ENCODE measurements at regions not wholly inside any gene's neighbourhood (a gene's known extent, or its start where the extent isn't known, plus 50 kb on each side); places are given as distances from the start of the nearest gene placed in this dataset.

DNA sequence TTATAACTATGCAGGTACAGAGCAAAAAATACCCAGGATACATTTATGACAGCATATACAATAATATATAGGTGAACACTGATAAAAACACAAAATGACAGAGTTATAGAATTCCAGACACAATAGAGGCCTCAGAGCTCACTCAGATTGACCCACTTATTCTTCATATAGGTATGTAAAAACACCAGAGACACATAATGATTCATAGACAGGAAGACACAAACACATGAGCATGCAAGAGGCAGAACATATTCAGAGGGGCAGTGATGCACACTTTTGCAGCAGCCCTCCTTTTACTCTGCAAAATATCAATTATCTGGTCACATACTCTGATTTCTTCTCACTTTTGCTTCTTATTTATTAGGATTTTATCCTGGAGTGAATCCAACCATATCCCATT, 633.3 kb upstream of the ACVR2A start:
- Histone ChIP-seq H2BK20ac (ENCODE audit: low read depth, low read length, poor library complexity, severe bottlenecking) (no peak overlapping the region), H3K14ac (ENCODE audit: insufficient read depth, low read length) (no peak overlapping the region), H4K20me1 (ENCODE audit: control insufficient read depth, insufficient read depth, insufficient read length) (no peaks in the 10 kb centered on the region), H3K4me2 (ENCODE audit: insufficient read depth, insufficient read length, low read length) (no peak overlapping the region), H3K79me1 (ENCODE audit: insufficient read depth, low read depth, low read length, poor library complexity, severe bottlenecking) (no peaks in the 10 kb centered on the region), H2BK5ac (ENCODE audit: insufficient read length, low read length) (no peak overlapping the region), H2BK120ac (ENCODE audit: low read depth, low read length, poor library complexity, severe bottlenecking) (no peak overlapping the region), H2AFZ (ENCODE audit: low read length) (no peak overlapping the region), H3K4ac (ENCODE audit: low read depth, low read length) (no peak overlapping the region), H4K91ac (ENCODE audit: insufficient read length, low read depth, low read length) (no peak overlapping the region), H3K27me3 (ENCODE audit: insufficient read depth, low read length) (no peaks in the 10 kb centered on the region), H3K18ac (ENCODE audit: insufficient read length, low read depth, low read length) (no peak overlapping the region), H3K27ac (ENCODE audit: insufficient read length, low read depth, low read length) (no peak overlapping the region), H4K8ac (replicated peaks; ENCODE audit: insufficient read length, low read depth, low read length) (no peak overlapping the region), H3K9me3 (ENCODE audit: control insufficient read depth, low read depth, low read length) (no peaks in the 10 kb centered on the region), H3K79me2 (ENCODE audit: insufficient read depth, low read length) (no peaks in the 10 kb centered on the region), H2BK12ac (ENCODE audit: insufficient read length, low read depth, low read length) (no peak overlapping the region), H2BK15ac (ENCODE audit: low read depth, low read length) (no peak overlapping the region), H3T11ph (ENCODE audit: low read length) (no peak overlapping the region), H3K4me1 (ENCODE audit: insufficient read depth, low read length) (no peaks in the 10 kb centered on the region), H3K23me2 (ENCODE audit: insufficient read length, low read depth, low read length, poor library complexity, severe bottlenecking) (no peaks in the 10 kb centered on the region), H2AK5ac (ENCODE audit: insufficient read length, low read length) (no peak overlapping the region), H4K5ac (ENCODE audit: insufficient read length, low read depth, low read length) (no peak overlapping the region), H3K9ac (ENCODE audit: extremely low read depth, insufficient read length, low read length) (no peak overlapping the region), H3K56ac (ENCODE audit: insufficient read length, low read depth, low read length) (no peak overlapping the region), H3K23ac (ENCODE audit: insufficient read length, low read depth, low read length) (no peak overlapping the region)
- TF ChIP-seq, protein P1, sequence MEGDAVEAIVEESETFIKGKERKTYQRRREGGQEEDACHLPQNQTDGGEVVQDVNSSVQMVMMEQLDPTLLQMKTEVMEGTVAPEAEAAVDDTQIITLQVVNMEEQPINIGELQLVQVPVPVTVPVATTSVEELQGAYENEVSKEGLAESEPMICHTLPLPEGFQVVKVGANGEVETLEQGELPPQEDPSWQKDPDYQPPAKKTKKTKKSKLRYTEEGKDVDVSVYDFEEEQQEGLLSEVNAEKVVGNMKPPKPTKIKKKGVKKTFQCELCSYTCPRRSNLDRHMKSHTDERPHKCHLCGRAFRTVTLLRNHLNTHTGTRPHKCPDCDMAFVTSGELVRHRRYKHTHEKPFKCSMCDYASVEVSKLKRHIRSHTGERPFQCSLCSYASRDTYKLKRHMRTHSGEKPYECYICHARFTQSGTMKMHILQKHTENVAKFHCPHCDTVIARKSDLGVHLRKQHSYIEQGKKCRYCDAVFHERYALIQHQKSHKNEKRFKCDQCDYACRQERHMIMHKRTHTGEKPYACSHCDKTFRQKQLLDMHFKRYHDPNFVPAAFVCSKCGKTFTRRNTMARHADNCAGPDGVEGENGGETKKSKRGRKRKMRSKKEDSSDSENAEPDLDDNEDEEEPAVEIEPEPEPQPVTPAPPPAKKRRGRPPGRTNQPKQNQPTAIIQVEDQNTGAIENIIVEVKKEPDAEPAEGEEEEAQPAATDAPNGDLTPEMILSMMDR (conservative IDR thresholded peaks at IDR 0.05), result no peak
- no peak for DNase-seq
- peaks cover 1% of the 10 kb centered on the region; the same call in 1 of the 2 replicates for H3K27me3 Mint-ChIP-seq (ENCODE audit: low read depth)
- H3K4me1 Mint-ChIP-seq, result peaks cover 12 to 16% of the 10 kb centered on the region in 2 experiments
- no peak overlapping the region for H3K4me3 Mint-ChIP-seq
- peaks cover 0 to 6% (median 2%) of the 10 kb centered on the region in 3 experiments; a peak in 6 of 7 replicates for H3K36me3 Mint-ChIP-seq (ENCODE audit: insufficient read depth in 1 of 3, low read depth in 3 of 3)
- no peak overlapping the region for H3K27ac Mint-ChIP-seq
- peaks cover 5 to 9% of the 10 kb centered on the region in 2 experiments for H3K9me3 Mint-ChIP-seq
